Activated naive CD4-positive, alpha-beta T cell treated with anti-CD3 and anti-CD28 coated beads for 36 hours (primary cell): ENCODE measurements at regions not wholly inside any gene's neighbourhood (a gene's known extent, or its start where the extent isn't known, plus 50 kb on each side); places are given as distances from the start of the nearest gene placed in this dataset.

Experiments
- CTCF ChIA-PET: fragments of 350-600 bp; sonication (Branson Sonifier 250); formaldehyde crosslinking; loops from one replicate; lab custom pipeline; 2021; ENCODE audit warnings: antibody characterized with exemption; lab: Charles Lee
- DNase-seq: peaks from one replicate; pipeline ENCODE4 v3.0.0-alpha.2; 2020
- H3K27ac Mint-ChIP-seq: one replicate; pipeline ENCODE4 v1.8.0; 2021; ENCODE audit warnings: mild to moderate bottlenecking, mixed read lengths
- H3K27me3 Mint-ChIP-seq: one replicate; pipeline ENCODE4 v1.8.0; 2021; ENCODE audit warnings: low read depth, mixed read lengths
- H3K36me3 Mint-ChIP-seq: one replicate; pipeline ENCODE4 v1.8.0; 2021; ENCODE audit warnings: low read depth, mixed read lengths
- H3K4me1 Mint-ChIP-seq: one replicate; pipeline ENCODE4 v1.8.0; 2021; ENCODE audit warnings: low read depth, mixed read lengths
- H3K4me3 Mint-ChIP-seq: one replicate; pipeline ENCODE4 v1.8.0; 2021; ENCODE audit warnings: mild to moderate bottlenecking, moderate library complexity, mixed read lengths
- H3K9me3 Mint-ChIP-seq: one replicate; pipeline ENCODE4 v1.8.0; 2021; ENCODE audit warnings: mixed read lengths
- intact Hi-C: fragments of 100-400 bp; cut with micrococcal nuclease; formaldehyde crosslinking; loops from one replicate; pipeline ENCODE4 v1.15.1; 2023

DNA sequence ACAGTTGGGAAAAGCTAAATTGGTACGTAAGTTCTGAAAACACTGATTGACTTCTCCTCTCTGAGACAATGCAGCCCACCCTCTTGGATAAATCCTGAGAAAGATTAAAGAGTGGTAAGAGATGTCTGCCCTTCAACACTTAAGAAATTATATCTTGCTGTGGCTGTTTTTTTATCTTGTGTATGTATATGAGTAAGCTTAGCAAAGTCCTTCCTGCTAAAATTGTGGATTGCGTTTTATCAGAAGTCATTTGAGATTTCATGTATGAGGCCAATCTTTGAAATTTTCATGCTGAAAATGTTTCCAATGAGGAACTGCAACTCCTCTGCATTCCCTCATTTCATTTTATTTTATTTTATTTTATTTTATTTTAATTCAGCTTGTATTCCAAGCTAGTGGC is 106.2 kb upstream of the INHBA start:
- no peaks in the 10 kb centered on the region for H3K36me3 Mint-ChIP-seq
- no peaks in the 10 kb centered on the region for H3K4me1 Mint-ChIP-seq
- CTCF ChIA-PET, result no interaction called here
- no peak overlapping the region for H3K27ac Mint-ChIP-seq
- no peak for DNase-seq
- H3K4me3 Mint-ChIP-seq, result no peak overlapping the region
- H3K27me3 Mint-ChIP-seq, result peaks cover 4% of the 10 kb centered on the region
- intact Hi-C loops, result no loop called here
- H3K9me3 Mint-ChIP-seq, result no peaks in the 10 kb centered on the region

DNA sequence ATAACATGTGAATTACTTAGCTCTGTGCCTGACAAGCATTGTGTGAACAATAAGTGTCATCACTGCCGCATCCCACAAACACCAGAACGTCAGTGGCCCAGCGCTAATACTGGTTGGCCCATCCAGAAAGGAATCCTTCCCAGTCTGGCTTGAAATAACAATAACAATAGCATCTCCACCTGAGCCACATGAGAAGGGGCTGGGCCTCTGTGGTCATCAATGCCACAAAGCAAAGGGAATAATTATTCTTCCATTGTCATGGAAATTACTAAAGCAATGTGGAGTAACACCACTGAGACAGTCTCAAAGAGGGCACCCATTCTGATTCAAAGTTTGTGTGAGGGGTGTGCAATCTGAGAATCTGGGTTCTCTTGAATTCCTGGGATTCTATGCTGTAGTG is 105.7 kb upstream of the INHBA start:
- intact Hi-C loops, result no loop called here

DNA sequence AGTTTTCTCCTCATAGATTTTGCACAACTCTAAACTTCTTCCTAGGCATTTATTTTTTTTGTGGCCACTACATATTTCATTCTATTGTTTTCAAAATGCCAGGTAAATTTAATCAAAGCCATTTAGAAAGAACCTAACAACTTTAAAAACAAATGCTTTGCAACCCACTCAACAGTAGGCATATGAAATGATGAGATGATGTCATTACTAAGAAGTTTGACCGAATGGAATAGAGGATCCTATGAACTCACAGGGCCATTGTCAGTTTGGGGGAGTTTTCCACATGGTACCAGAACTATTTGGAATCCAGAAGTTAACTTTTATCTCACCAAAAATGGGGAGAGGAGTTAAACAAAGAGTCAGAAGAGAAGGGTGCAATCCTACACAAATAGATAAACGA is 100.7 kb upstream of the INHBA start:
- Mint-ChIP-seq H3K36me3 (no peaks in the 10 kb centered on the region), H3K27me3 (no peaks in the 10 kb centered on the region), H3K4me3 (no peak overlapping the region), H3K9me3 (no peaks in the 10 kb centered on the region), H3K4me1 (no peaks in the 10 kb centered on the region), H3K27ac (no peak overlapping the region)
- intact Hi-C loops, result no loop called here
- CTCF ChIA-PET, result no interaction called here
- DNase-seq, result no peak

More for the DNA sequence above, 105.7 kb upstream of the INHBA start:
- Mint-ChIP-seq H3K9me3 (no peaks in the 10 kb centered on the region), H3K27ac (no peak overlapping the region), H3K36me3 (no peaks in the 10 kb centered on the region), H3K4me3 (no peak overlapping the region), H3K4me1 (no peaks in the 10 kb centered on the region), H3K27me3 (peaks cover 4% of the 10 kb centered on the region)
- CTCF ChIA-PET, result no interaction called here
- DNase-seq, result no peak

DNA sequence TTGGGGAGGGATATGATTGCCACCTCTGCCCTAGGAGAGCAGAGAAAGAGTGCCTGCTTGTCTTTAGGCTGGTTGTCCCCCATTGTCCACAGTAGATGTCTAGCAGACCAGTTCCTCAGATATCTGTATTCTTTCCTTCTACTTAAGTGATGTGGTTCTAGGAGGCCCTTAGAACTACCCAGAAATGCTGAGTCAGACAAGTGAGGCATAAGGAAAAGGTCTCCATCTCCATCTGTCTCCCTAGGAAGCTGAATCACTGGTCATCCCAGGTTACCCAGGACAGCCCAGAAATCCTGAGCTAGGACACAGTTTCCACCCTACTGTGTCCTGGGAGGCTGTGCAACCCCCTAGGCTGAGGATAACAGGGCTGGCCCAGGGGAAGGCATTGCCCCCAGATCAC is 93.4 kb upstream of the INHBA start:
- no peaks in the 10 kb centered on the region for H3K9me3 Mint-ChIP-seq
- intact Hi-C loops, result no loop called here
- no peaks in the 10 kb centered on the region for H3K4me1 Mint-ChIP-seq
- H3K36me3 Mint-ChIP-seq, result no peaks in the 10 kb centered on the region
- CTCF ChIA-PET, result interaction anchor here (0.6 kb wide), 1 partner anchor 379 kb away, joined by 5 read pairs; no protein-coding TSS in a partner anchor
- H3K27ac Mint-ChIP-seq, result no peak overlapping the region
- no peak overlapping the region for H3K4me3 Mint-ChIP-seq
- H3K27me3 Mint-ChIP-seq, result no peaks in the 10 kb centered on the region
- DNase-seq, result no peak

DNA sequence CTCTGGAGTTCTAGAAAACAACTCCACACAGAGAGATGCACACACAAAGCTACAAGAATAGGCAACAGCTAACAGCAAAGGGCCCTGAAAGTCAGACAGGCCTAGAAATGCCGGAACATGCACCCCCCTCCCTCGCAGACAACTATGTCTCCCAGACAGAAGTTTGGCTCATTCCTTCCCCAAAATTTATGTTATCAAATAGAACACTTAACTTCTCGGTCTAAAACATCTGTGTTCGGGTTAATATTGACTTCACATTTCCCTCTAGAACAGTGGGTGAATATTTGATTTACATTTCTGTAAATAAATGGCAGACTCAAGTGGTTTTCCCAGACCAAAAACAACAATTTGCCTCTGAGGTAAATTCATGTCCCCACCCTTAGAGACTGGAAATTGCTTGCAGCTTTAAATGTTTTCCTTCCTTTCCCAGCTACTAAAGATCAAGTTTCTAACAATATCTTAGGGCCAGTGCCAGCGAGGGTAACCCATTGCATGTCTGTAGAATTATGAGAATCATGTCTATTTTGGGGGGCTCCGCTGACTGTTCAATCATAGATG is 92.5 kb upstream of the INHBA start:
- Mint-ChIP-seq H3K4me3 (no peak overlapping the region), H3K4me1 (no peaks in the 10 kb centered on the region), H3K27ac (no peak overlapping the region), H3K9me3 (no peaks in the 10 kb centered on the region), H3K36me3 (no peaks in the 10 kb centered on the region), H3K27me3 (no peaks in the 10 kb centered on the region)
- no peak for DNase-seq
- intact Hi-C loops, result no loop called here
- CTCF ChIA-PET, result no interaction called here

DNA sequence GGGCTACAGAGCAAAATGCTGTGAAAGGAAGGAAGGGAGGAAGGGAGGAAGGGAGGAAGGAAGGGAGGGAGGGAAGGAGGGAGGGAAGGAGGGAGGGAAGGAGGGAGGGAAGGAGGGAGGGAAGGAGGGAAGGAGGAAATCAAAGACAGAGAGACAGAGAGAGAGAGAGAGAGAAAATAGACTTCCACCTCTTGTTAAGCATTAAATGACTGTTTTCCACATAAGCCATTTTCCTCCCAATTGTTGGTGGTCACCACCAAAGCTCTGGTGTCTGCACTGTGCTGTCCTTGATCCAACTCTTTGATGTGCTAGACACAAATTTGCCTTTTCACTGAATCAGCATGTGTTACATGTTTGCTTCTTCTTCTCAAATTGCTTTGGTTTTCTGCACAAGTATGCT is 90.7 kb upstream of the INHBA start:
- Mint-ChIP-seq H3K27ac (no peak overlapping the region), H3K4me1 (no peaks in the 10 kb centered on the region), H3K4me3 (no peak overlapping the region), H3K9me3 (no peaks in the 10 kb centered on the region), H3K36me3 (no peaks in the 10 kb centered on the region), H3K27me3 (no peaks in the 10 kb centered on the region)
- CTCF ChIA-PET, result no interaction called here
- DNase-seq, result no peak
- intact Hi-C loops, result no loop called here

DNA sequence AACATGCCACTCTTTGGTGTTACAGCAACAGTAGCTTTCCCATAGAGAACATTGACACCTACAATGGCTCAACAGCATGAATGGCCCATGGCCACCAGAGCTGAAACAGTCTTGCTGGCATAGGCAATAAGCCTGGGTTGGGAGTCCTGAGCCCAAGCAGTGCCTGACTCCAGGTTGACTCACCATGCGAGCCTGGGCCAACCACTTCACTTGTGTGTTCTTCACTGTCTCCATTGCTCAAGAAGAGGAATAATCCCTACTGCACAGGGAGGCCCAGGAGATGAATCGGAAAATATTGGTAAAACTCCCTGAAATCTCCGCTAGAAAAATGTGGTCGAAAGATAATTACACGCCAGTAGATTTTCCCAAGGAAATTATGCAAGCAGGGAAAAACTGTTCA is 89.2 kb upstream of the INHBA start:
- no peak for DNase-seq
- no peaks in the 10 kb centered on the region for H3K4me1 Mint-ChIP-seq
- no peaks in the 10 kb centered on the region for H3K9me3 Mint-ChIP-seq
- H3K4me3 Mint-ChIP-seq, result no peak overlapping the region
- peaks cover 2% of the 10 kb centered on the region for H3K27me3 Mint-ChIP-seq
- H3K36me3 Mint-ChIP-seq, result no peaks in the 10 kb centered on the region
- intact Hi-C loops, result no loop called here
- CTCF ChIA-PET, result no interaction called here
- H3K27ac Mint-ChIP-seq, result no peak overlapping the region

DNA sequence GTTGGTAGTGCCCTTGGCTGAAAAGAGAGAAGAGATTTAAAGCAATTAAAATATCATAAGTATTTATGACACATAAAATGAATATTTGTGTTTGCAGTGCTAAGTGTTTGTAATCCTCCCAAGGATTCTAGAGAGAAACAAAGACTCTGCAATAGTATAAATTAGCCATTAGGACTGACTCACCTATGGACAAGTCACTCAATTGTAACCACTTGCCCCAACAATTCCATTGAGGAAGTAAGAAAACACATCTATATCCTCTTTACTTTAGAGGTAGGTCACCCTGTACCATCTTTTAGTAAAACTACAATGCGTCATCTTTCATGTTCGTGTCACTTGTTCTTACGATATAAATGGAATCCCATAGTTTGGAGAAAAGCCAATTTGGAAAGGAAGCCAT is 85.7 kb upstream of the INHBA start:
- no peak overlapping the region for H3K4me3 Mint-ChIP-seq
- H3K36me3 Mint-ChIP-seq, result no peaks in the 10 kb centered on the region
- no peaks in the 10 kb centered on the region for H3K4me1 Mint-ChIP-seq
- peaks cover 2% of the 10 kb centered on the region for H3K27me3 Mint-ChIP-seq
- CTCF ChIA-PET, result no interaction called here
- intact Hi-C loops, result no loop called here
- H3K9me3 Mint-ChIP-seq, result no peaks in the 10 kb centered on the region
- H3K27ac Mint-ChIP-seq, result no peak overlapping the region
- no peak for DNase-seq

DNA sequence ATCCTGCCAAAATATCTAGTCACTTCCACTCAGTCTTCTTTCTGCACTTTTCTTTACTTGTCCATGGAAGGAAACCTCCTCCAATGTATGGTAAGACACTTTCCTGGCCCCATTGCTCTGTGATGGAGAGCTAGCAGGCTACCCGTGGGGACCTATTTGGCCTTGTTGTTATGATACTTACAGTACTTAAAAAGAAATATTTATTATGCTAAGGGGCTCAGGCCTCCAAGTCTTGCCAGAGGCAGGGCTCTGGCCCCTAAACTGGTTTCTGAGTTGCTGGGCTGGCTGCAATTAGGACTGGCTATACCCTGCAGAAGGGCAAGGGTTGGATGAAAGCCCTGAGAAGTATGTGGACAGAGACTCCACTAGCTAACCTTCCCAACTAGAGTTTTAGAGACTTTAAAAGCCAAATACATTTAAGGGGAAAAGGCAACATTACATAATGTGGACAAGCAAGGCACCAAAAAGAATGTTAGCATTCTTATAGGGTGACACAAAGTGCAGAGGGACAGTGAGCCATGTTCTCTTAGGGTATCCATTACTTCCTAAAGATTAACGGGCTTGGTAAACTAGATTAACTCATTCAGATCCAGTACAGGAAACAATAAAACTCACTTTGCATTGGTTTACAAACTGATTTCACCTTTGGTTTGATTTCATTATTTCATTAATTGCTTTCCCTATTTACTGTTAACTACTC is 84.9 kb upstream of the INHBA start:
- H3K9me3 Mint-ChIP-seq, result no peaks in the 10 kb centered on the region
- no peaks in the 10 kb centered on the region for H3K4me1 Mint-ChIP-seq
- H3K27me3 Mint-ChIP-seq, result peaks cover 2% of the 10 kb centered on the region
- H3K27ac Mint-ChIP-seq, result no peak overlapping the region
- intact Hi-C loops, result no loop called here
- H3K36me3 Mint-ChIP-seq, result no peaks in the 10 kb centered on the region
- no peak for DNase-seq
- CTCF ChIA-PET, result no interaction called here
- no peak overlapping the region for H3K4me3 Mint-ChIP-seq

DNA sequence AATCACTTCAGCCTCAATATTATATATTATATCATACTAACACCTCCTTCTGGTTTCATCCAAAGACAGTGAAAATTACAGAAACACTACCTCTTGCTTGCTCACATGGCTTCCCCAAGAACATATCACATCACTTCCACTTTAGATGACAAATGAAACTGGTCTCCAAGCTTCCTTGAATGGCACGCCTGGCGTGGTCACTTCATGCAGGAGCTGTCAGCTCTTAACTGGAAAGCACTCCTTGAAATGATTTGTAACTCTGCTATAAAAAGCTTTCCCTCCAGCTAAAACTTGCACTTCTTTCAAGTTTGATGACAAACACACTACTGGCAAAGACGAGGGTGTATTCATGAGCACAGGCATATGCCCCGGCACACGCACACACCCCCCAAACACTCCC is 84.1 kb upstream of the INHBA start:
- Mint-ChIP-seq H3K36me3 (no peaks in the 10 kb centered on the region), H3K4me3 (no peak overlapping the region), H3K27me3 (peaks cover 2% of the 10 kb centered on the region), H3K27ac (no peak overlapping the region), H3K9me3 (no peaks in the 10 kb centered on the region), H3K4me1 (no peaks in the 10 kb centered on the region)
- CTCF ChIA-PET, result no interaction called here
- intact Hi-C loops, result no loop called here
- no peak for DNase-seq

DNA sequence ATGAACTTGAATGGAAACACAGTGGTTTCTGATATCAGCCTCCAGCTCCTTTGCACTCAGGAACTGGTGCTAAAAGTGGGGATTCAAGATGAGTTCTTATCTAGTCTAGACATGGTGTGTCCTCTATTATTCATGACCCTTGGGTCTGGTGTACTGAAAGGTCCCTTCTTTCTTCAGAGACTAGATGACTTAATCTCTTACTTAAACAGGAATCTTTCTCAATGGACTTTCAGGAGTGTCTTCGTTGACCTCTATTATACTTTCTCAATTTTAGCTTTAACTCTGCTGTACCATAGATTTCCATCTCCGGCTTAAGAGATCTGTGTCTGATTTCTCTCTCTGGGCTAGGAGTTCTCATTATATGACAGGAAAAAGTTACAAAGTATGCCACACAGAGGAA is 83.5 kb upstream of the INHBA start:
- no peak for DNase-seq
- Mint-ChIP-seq H3K27ac (no peak overlapping the region), H3K36me3 (no peaks in the 10 kb centered on the region), H3K4me1 (no peaks in the 10 kb centered on the region), H3K27me3 (peaks cover 2% of the 10 kb centered on the region), H3K9me3 (no peaks in the 10 kb centered on the region), H3K4me3 (no peak overlapping the region)
- intact Hi-C loops, result no loop called here
- CTCF ChIA-PET, result no interaction called here

DNA sequence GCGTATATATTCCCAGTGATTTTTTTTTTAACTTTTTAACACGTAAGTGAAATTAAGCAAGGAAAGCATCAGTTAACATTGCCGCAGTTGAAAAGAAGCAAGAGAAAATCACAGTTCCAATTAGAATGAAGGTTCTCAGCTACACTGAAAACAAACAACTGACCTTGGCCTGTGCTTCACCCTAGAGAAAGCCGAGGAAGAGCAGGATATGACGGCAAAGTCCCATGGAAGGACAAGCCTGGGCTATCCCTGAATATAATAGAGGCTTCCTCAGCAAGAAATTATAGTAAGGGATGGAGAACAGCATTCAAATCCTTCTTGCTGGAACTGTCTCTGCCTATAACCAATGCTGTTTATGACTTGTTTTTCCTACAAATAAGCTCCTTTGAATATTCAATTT is 83.0 kb upstream of the INHBA start:
- DNase-seq, result no peak
- intact Hi-C loops, result no loop called here
- CTCF ChIA-PET, result no interaction called here
- Mint-ChIP-seq H3K36me3 (no peaks in the 10 kb centered on the region), H3K4me1 (no peaks in the 10 kb centered on the region), H3K9me3 (no peaks in the 10 kb centered on the region), H3K27me3 (peaks cover 2% of the 10 kb centered on the region), H3K4me3 (no peak overlapping the region), H3K27ac (no peak overlapping the region)

DNA sequence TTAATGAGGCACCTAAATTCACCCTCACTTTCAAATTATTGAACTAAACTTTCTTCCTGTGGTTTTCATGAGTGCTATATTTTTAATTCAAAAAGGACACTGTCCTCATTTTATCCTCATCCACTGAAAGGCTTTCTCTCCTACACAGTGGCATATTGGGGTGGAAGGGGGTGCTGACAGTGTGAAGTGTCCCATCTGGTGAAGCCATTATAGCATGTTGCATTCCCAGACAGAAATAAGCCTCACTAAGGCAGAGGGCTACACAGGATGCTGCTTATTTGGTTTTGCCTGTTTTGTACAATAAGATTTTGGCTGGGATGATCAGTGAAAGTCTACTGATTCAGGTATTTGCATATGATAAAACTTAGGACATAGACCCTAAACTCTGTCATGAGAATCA is 82.4 kb upstream of the INHBA start:
- Mint-ChIP-seq H3K27ac (no peak overlapping the region), H3K9me3 (no peaks in the 10 kb centered on the region), H3K27me3 (peaks cover 2% of the 10 kb centered on the region), H3K4me3 (no peak overlapping the region), H3K4me1 (no peaks in the 10 kb centered on the region), H3K36me3 (no peaks in the 10 kb centered on the region)
- CTCF ChIA-PET, result no interaction called here
- DNase-seq, result no peak
- intact Hi-C loops, result no loop called here
